ENCODE measurements at regions not wholly inside any gene's neighbourhood (a gene's known extent, or its start where the extent isn't known, plus 50 kb on each side); places are given as distances from the start of the nearest gene placed in this dataset.

- DNase-seq (ENCODE audit: low spot score) (no peak), ATAC-seq (ENCODE audit: low read depth) (no peak)
- Histone ChIP-seq H3K9me3 (ENCODE audit: severe bottlenecking) (no peaks in the 10 kb centered on the region), H3K36me3 (ENCODE audit: low read depth) (no peaks in the 10 kb centered on the region), H3K4me3 (ENCODE audit: severe bottlenecking) (no peak overlapping the region), H3K27ac (ENCODE audit: poor library complexity, severe bottlenecking) (no peak overlapping the region), H3K4me1 (ENCODE audit: insufficient read depth, poor library complexity, severe bottlenecking) (peaks cover 13% of the 10 kb centered on the region), H3K27me3 (ENCODE audit: insufficient read depth, poor library complexity, severe bottlenecking) (no peaks in the 10 kb centered on the region)
- TF ChIP-seq CTCF (IDR thresholded peaks at IDR 0.05; ENCODE audit: poor library complexity, severe bottlenecking) = no peak
Measured at GRCh38 chr12:75786070-75786469, 245.5 kb downstream of the PHLDA1 start.

GRCh38 chr12:75784591-75784990 lies 247.0 kb downstream of the PHLDA1 start:
- Histone ChIP-seq H3K4me1 (ENCODE audit: insufficient read depth, poor library complexity, severe bottlenecking) (peaks cover 6% of the 10 kb centered on the region), H3K9me3 (ENCODE audit: severe bottlenecking) (no peaks in the 10 kb centered on the region), H3K27me3 (ENCODE audit: insufficient read depth, poor library complexity, severe bottlenecking) (no peaks in the 10 kb centered on the region), H3K36me3 (ENCODE audit: low read depth) (no peaks in the 10 kb centered on the region), H3K4me3 (ENCODE audit: severe bottlenecking) (no peak overlapping the region), H3K27ac (ENCODE audit: poor library complexity, severe bottlenecking) (no peak overlapping the region)
- ATAC-seq (ENCODE audit: low read depth) (peak; percentile 41; the same call in 1 of the 3 replicates), DNase-seq (ENCODE audit: low spot score) (no peak)
- no peak for TF ChIP-seq CTCF (IDR thresholded peaks at IDR 0.05; ENCODE audit: poor library complexity, severe bottlenecking)

- Histone ChIP-seq H3K27ac (ENCODE audit: poor library complexity, severe bottlenecking) (no peak overlapping the region), H3K4me1 (ENCODE audit: insufficient read depth, poor library complexity, severe bottlenecking) (peaks cover 6% of the 10 kb centered on the region), H3K36me3 (ENCODE audit: low read depth) (no peaks in the 10 kb centered on the region), H3K4me3 (ENCODE audit: severe bottlenecking) (no peak overlapping the region), H3K9me3 (ENCODE audit: severe bottlenecking) (no peaks in the 10 kb centered on the region), H3K27me3 (ENCODE audit: insufficient read depth, poor library complexity, severe bottlenecking) (no peaks in the 10 kb centered on the region)
- DNase-seq (ENCODE audit: low spot score) (no peak), ATAC-seq (ENCODE audit: low read depth) (no peak)
- no peak for TF ChIP-seq CTCF (IDR thresholded peaks at IDR 0.05; ENCODE audit: poor library complexity, severe bottlenecking)
Measured at GRCh38 chr12:75783093-75783877, 248.3 kb downstream of the PHLDA1 start.

- no peak for ATAC-seq (ENCODE audit: low read depth)
- no peaks in the 10 kb centered on the region for H3K36me3 ChIP-seq (ENCODE audit: low read depth)
- no peak for DNase-seq (ENCODE audit: low spot score)
- peak overlapping the region; percentile 40 for H3K27ac ChIP-seq (ENCODE audit: poor library complexity, severe bottlenecking)
- H3K9me3 ChIP-seq (ENCODE audit: severe bottlenecking) = no peaks in the 10 kb centered on the region
- TF ChIP-seq CTCF (IDR thresholded peaks at IDR 0.05; ENCODE audit: poor library complexity, severe bottlenecking) = no peak
- peaks cover 6% of the 10 kb centered on the region for H3K4me1 ChIP-seq (ENCODE audit: insufficient read depth, poor library complexity, severe bottlenecking)
- no peaks in the 10 kb centered on the region for H3K27me3 ChIP-seq (ENCODE audit: insufficient read depth, poor library complexity, severe bottlenecking)
- H3K4me3 ChIP-seq (ENCODE audit: severe bottlenecking) = no peak overlapping the region
Measured at GRCh38 chr12:75782069-75782581, 249.5 kb downstream of the PHLDA1 start.

- ATAC-seq (ENCODE audit: low read depth) (peak; percentile 89), DNase-seq (ENCODE audit: low spot score) (no peak)
- Histone ChIP-seq H3K36me3 (ENCODE audit: low read depth) (no peaks in the 10 kb centered on the region), H3K4me1 (ENCODE audit: insufficient read depth, poor library complexity, severe bottlenecking) (peaks cover 6% of the 10 kb centered on the region), H3K9me3 (ENCODE audit: severe bottlenecking) (no peaks in the 10 kb centered on the region), H3K27ac (ENCODE audit: poor library complexity, severe bottlenecking) (peak overlapping the region; percentile 40), H3K4me3 (ENCODE audit: severe bottlenecking) (no peak overlapping the region), H3K27me3 (ENCODE audit: insufficient read depth, poor library complexity, severe bottlenecking) (no peaks in the 10 kb centered on the region)
- no peak for TF ChIP-seq CTCF (IDR thresholded peaks at IDR 0.05; ENCODE audit: poor library complexity, severe bottlenecking)
Measured at GRCh38 chr12:75781532-75782046, 250.0 kb downstream of the PHLDA1 start.
